Mammary epithelial cell (primary cell): ENCODE measurements at regions not wholly inside any gene's neighbourhood (a gene's known extent, or its start where the extent isn't known, plus 50 kb on each side); places are given as distances from the start of the nearest gene placed in this dataset.
"Not testable (repeated sequence)": the region's sequence is repeated elsewhere in the genome, so short reads cannot be mapped to it uniquely, and the experiment has no call there.

Experiments
- EZH2 ChIP-seq: IDR thresholded peaks from 2 replicates; pipeline ENCODE4 v1.6.1; 2012; ENCODE audit warnings: low read length, inconsistent platforms, borderline replicate concordance
- TF ChIP-seq, protein P1 (sequence below), 2 donors: IDR thresholded peaks in 1 of 2; conservative IDR thresholded peaks in 1 of 2; 2 replicates each; pipeline ENCODE4 v1.5.1; 2011 to 2012; ENCODE audit warnings: inconsistent platforms in 2 of 2, low read length in 2 of 2, mild to moderate bottlenecking in 2 of 2, control low read depth in 1 of 2, low read depth in 1 of 2; ENCODE audit not compliant: insufficient read depth in 1 of 2; ENCODE audit errors: extremely low read depth in 1 of 2

DNA sequence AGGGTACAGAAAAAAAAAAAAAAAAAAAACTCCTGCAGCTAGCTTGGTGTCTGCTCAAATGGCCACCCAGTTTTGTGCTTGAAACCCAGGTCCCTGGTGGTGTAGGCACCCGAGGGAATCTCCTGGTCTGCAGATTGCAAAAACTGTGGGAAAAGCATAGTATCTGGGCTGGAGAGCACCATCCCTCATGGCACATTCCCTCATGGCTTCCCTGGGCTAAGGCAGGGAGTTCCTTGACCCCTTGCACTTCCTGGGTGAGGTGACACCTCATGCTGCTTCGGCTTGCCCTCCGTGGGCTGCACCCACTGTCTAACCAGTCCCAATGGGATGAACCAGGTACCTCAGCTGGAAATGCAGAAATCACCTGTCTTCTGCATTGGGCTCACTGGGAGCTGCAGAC, 1029.5 kb upstream of the COX7C start:
- TF ChIP-seq, protein P1, sequence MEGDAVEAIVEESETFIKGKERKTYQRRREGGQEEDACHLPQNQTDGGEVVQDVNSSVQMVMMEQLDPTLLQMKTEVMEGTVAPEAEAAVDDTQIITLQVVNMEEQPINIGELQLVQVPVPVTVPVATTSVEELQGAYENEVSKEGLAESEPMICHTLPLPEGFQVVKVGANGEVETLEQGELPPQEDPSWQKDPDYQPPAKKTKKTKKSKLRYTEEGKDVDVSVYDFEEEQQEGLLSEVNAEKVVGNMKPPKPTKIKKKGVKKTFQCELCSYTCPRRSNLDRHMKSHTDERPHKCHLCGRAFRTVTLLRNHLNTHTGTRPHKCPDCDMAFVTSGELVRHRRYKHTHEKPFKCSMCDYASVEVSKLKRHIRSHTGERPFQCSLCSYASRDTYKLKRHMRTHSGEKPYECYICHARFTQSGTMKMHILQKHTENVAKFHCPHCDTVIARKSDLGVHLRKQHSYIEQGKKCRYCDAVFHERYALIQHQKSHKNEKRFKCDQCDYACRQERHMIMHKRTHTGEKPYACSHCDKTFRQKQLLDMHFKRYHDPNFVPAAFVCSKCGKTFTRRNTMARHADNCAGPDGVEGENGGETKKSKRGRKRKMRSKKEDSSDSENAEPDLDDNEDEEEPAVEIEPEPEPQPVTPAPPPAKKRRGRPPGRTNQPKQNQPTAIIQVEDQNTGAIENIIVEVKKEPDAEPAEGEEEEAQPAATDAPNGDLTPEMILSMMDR (conservative IDR thresholded peaks at IDR 0.05 in 1 of 2, IDR thresholded peaks at IDR 0.05 in 1 of 2; ENCODE audit: extremely low read depth in 1 of 2, insufficient read depth in 1 of 2, low read depth in 1 of 2, low read length in 2 of 2) = not testable (repeated sequence)
- not testable (repeated sequence) for TF ChIP-seq EZH2
